ENCODE measurements at regions not wholly inside any gene's neighbourhood (a gene's known extent, or its start where the extent isn't known, plus 50 kb on each side); places are given as distances from the start of the nearest gene placed in this dataset.

DNA sequence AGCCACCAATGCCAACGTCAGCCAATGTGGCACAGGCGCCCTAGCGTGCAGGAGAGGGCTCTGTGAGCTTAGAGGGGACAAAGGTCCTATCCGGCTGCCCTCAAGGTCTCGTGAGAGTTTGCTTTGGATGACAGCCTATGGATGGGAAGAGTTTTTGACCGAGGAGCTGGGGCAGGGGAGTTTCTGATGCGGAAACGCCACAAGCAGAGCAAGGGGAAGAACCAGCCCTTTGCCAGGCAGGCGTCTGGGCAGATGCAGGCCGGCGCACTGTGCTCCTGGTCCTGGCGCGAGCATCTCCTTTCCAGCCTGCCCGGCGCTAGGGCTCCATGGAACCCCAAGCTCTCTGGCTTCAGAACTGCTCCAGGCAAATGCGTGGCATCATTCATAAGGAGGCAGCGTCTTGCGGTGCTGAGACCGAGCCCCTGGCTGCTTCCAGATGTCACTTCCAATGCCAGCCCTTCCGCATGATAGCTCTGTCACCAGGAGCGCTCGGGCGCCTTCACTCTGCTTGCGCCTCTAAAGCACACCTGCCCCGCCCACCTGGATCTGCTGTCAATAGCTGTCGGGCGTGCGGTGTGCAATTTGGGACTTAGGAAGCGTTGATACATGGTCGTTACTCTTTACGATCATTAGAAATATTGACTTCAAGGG lies 374.9 kb upstream of the IRX1 start (continued):
- no peak for TF ChIP-seq SRF (IDR thresholded peaks at IDR 0.05; ENCODE audit: low read depth, low read length)
- no peak for TF ChIP-seq TBP (IDR thresholded peaks at IDR 0.05; ENCODE audit: low read depth, low read length)
- TF ChIP-seq RBBP5 (IDR thresholded peaks at IDR 0.05; ENCODE audit: borderline replicate concordance, low read depth, low read length) = no peak
- TF ChIP-seq ZNF274 (IDR thresholded peaks at IDR 0.05; ENCODE audit: borderline replicate concordance, extremely low read depth, low read length) = no peak
- TF ChIP-seq MAFK (IDR thresholded peaks at IDR 0.05; ENCODE audit: low read depth, low read length) = no peak
- TF ChIP-seq CBX5 (IDR thresholded peaks at IDR 0.05; ENCODE audit: low read depth, low read length) = no peak
